NCI-H146 treated with DMSO at 0.1 percent for 48 hours (cell line): ENCODE measurements at regions not wholly inside any gene's neighbourhood (a gene's known extent, or its start where the extent isn't known, plus 50 kb on each side); places are given as distances from the start of the nearest gene placed in this dataset.
A peak's percentile ranks its signal among the peaks of the same experiment; 100 is the strongest.
"Not testable (repeated sequence)": the region's sequence is repeated elsewhere in the genome, so short reads cannot be mapped to it uniquely, and the experiment has no call there.

Experiments
- DNase-seq: peaks from one replicate; lab custom pipeline; 2025; ENCODE audit not compliant: unreplicated experiment; lab: John Stamatoyannopoulos, UW

DNA sequence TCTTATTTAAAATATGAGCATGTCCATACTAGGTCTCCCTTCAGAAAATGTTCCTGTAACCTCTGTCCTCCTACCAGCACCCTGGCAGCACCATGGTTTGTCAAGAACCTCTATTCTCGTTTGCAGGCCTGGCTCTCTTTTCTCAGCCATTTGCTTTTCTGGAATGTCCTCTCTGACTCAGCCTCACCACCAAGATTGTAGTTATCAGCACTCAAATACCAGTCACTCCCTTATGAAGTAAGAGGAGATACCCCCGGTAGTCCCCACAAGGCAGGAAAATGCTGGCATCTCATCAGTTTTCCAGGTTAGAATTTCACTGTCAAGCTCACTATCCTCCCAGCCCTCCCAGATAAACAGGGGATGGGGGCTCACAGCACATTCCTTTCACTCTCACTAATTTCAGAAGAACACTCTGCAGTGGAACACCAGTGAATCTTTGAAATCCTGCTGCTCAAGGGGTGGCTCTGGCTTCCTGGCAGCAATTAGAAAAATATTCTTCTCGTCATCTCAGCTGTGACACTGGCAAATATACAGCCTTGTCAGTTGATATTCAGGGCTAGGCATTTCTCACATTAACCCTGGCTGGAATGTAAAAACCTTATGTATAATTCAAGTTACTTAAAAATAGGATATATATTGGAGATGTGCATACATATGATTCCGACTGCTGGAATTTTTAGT, 129.2 kb downstream of the TBX18 start:
- DNase-seq, result no peak

DNA sequence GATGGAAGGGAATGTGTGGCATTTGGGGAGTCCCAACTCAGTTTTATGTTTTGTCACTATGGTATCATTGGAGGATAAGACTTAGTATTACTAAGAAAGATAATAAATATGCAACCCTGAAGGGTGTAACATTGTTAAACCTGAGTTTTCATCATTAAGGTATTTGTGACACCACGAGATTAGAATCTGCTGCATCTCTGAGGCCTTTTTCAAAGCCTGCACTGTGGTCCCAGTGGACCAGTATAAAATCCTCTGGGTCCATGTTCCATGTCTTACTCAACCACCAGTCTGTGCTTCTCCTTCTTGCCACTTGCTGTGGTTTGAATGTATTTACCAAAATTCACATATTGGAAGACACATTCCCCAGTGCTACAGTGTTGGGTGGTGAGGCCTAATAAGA, 130.6 kb downstream of the TBX18 start:
- DNase-seq, result no peak

- peak; percentile 30 for DNase-seq
These were observed 137.9 kb downstream of the TBX18 start for GRCh38 chr6:84626527-84626926.

- no peak for DNase-seq
These were observed 138.9 kb downstream of the TBX18 start for GRCh38 chr6:84625506-84625905.

DNA sequence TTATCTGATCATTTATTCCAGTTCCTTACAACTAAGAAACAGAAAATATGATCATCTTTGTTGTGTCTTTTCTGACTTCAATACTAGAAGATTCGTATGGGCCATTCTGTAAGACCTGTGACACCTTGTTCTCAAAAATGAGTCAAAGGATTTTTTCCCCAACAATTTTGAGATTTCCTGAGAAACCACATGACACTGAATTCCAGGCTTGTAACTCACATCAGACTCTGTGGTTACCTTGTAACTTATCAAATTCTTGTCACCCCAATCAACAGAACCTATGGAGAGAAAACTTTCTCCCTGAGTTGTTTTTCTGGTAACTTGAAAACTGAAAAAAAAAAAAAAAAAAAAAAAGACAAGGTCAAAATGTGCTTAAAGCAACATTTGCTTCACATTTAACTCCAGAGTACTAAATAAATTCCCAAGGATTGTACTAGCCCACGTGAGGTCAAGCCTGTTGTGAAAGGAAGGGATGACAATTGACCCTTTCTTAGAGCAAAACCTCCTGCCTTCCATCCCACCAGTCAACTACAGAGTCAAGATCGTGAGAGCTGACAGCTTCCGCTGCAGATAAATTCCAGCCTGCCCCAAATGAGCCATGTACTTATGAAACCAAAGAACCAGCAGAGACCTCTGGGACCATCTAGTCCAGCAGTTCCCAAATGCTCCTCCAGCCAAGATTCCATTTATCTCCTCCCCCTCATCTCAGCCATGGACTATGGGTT, 140.3 kb downstream of the TBX18 start:
- no peak for DNase-seq

DNA sequence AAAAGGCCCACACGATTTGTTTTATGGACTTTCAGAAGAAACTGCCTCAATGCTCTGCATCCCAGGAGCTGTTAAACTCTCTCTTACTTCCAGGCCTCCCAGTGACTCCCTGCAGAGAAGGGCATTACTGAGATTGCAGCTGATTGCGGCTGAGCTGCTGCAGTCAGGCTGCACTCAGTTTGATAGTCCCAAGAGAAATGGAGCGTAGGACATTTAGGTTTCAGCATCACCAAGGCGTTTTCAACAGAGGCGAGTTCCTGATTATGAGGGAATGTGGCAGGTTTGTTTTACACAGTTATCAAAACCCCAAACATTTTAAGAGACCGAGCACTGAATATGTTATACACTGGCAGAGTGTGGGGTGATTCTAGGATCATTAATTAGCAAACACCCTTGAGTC, 145.6 kb downstream of the TBX18 start:
- DNase-seq, result no peak

- DNase-seq, result no peak
These were observed 146.2 kb downstream of the TBX18 start for GRCh38 chr6:84618046-84618752.

DNA sequence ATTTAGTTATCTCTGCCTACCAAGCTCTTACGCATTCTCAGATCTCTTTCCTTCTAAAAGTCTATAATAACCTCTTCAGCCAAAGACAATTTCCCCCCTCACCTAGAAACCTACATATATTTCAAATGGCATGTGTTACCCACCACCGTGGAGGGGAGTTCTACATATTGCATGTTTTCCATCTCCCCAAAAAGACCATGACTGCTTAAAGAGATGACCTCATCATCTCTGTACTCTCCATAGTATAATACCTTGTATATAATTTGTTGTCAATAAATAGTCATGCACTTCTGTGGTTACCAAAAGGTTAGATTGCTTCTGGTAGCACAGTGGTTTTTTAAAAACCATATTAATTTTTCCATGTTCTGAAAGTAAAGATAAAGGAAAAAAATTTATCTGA, 148.4 kb downstream of the TBX18 start:
- DNase-seq, result no peak

- DNase-seq, result no peak
These were observed 149.1 kb downstream of the TBX18 start for GRCh38 chr6:84615113-84615850.

DNA sequence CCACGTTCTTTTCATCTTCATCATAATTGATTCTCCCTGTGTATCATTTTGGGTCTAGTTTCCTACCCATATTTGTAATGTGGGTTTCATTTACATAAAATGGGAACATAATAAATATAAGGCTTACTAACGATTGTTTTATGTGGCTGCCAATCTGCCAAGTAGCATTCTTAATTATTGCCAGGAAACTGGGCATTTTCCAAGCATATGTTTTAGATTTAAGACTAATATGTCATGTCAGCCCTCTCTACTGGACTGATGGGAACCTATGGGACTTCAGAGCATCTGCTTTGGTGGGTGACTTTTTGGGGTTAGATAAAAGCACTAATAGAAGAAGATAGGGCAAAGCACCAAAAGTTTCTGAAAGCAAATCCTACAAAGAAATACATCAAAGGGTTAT, 157.5 kb downstream of the TBX18 start:
- no peak for DNase-seq

DNA sequence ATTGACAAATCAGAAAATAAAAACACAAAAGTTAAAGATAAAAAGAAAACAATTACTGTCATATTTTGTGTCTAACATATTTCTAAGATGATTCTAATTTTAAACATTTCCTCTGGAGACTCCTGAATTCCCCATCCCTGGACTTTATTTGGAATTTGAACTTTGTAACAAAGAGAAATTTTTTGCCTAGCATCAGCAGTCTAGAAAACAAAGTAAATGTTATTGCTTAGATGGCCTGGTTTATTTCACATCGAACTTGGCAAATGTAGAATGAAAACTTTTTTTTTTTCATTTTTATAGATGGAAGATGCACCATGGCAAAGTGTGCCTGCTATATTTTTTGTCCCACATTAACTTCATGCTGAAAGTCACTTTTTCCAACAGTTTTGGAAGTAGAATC, 159.1 kb downstream of the TBX18 start:
- DNase-seq, result no peak

- no peak for DNase-seq
These were observed 163.0 kb downstream of the TBX18 start for GRCh38 chr6:84601366-84601765.

- no peak for DNase-seq
These were observed 164.4 kb downstream of the TBX18 start for GRCh38 chr6:84599991-84600390.

GRCh38 chr6:84597238-84597875, 167.0 kb downstream of the TBX18 start:
- DNase-seq, result no peak

DNA sequence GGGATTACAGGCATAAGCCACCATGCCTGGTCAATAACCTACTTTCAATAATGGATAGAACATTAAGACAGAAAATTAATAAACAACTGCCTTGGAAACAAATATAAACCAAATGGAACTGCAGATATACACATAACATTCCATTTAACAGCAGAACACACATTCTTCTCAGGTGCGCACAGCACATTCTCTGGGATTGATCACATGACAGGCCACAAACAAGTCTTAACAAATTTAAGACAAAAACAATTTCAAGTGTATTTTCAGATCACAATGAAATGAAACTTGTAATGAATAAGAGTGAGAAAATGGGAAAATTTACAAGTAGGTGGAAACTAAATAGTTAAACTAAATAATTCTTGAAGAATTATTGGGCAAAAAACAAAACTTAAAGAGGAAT, 167.9 kb downstream of the TBX18 start:
- DNase-seq, result no peak

DNA sequence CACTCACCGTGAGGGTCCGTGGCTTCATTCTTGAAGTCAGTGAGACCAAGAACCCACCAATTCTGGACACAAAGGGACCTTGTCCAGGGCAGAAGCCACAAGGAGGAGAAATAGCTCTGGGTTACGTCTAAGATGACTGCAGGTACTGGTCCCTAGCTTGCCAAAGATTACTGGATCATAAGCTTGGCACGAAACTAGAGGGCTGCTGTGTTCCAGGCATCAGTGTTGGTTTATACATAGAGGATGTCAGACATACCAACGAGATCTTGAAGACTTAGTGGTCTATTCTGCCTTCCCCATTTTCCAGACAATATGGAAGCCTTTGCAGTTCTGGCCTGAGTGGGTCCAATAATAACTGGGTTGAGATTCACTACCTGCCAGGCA, 175.7 kb downstream of the TBX18 start:
- DNase-seq, result no peak

- not testable (repeated sequence) for DNase-seq
These were observed 176.3 kb downstream of the TBX18 start for GRCh38 chr6:84587994-84588696.

GRCh38 chr6:84587202-84587940, 177.0 kb downstream of the TBX18 start:
- DNase-seq, result not testable (repeated sequence)

DNA sequence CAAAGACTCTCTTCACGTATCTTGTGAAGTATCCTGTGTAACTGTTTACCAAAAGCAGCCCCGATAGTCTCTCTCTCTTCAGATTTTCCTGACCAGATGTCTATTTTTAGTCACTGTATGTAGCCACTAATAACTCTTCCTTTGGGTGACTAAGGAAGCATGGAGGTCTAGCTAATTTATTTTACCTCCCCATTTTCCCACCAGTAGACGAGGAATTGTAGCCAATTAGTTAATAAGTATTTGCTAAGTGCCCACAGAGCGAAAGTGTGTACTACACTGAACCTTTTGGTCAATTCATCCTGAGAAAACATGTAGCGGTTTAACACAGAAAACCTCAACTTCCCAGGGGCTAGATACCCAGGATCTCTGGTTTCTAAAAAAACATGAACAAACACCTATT, 180.6 kb downstream of the TBX18 start:
- peak; percentile 32 for DNase-seq

DNA sequence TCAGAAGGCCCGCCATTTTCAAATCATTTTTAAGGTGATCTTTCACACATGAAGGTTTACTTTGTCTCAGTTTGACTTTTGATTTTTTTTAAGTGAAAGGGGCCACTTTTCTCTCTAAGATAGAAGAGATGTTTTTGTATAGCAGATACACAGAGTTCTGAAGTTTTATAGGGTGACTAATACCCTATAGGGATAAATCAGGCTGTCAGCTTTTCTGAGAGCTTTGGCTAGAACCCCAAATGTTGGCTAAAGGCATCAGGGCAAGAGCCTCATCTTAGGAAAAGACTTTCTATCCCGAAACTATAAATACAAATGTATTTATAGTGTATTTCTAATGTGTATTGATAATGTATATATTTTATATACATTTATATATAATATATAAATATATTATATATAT, 181.4 kb downstream of the TBX18 start:
- no peak for DNase-seq
